ENCODE measurements at regions not wholly inside any gene's neighbourhood (a gene's known extent, or its start where the extent isn't known, plus 50 kb on each side); places are given as distances from the start of the nearest gene placed in this dataset.

DNA sequence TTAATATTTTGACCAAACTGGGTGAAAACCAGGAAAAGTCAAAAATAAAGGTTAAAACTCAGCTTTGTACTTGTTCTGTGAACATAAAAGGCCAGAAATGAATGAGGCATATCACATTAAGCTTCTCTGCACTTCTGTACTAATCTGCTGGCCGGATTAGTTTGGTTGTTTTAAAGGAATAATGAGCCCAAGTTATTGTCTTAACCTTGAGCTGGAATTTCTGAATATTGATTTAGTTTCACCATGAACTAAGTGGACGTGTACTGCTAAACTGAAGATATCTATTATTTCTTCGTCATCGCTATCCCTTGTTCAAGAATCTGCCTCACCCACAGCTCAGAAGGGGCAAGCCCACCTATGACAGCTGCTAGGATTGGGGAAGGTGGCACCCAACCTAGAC lies 101.1 kb upstream of the FRMD4A start:
- no peak overlapping the region for H3K4ac ChIP-seq (ENCODE audit: low read length)
- no peak for DNase-seq (ENCODE audit: low spot score)
- no CpG with 5 or more reads among the region's 4 CpGs for WGBS, 2 donors (ENCODE audit: extremely low coverage in 2 of 2, insufficient read length in 2 of 2, insufficient replicate concordance in 1 of 2)

DNA sequence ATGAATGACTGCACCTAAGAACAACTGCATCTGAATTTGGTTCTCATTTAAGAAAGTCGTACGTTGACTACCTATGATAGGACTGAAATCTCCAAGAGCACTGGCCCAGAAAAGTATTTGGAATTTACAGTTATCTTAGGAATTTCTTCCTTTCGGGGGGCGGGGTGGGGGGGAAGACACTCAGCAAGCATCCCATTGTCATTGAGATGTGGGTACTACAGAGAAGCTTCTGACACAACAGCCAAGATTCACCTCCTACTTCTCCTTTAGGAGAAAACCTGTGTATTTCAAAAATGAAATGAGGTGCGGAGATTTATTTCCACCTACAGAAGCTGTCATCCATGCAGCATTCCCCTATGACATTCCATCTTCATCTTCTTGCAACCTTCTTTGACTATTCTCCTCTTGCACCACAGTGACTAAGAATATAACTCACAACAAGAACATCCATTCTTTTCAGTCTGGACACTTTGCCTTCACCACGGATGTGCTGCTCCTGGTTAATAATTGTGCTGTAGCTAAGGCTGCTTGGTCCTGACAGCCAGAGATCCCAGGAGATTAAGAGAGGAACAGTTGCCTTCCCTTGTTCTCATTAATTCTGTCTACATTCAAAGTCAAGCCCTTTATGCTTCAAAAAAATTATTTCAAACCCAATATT lies 98.4 kb upstream of the FRMD4A start:
- Histone ChIP-seq H2BK120ac (ENCODE audit: low read depth, low read length) (no peak overlapping the region), H2AFZ (ENCODE audit: low read length) (no peak overlapping the region), H3K9me3 (replicated peaks in 1 of 2; ENCODE audit: control insufficient read depth in 2 of 2, insufficient read depth in 1 of 2, low read depth in 1 of 2, low read length in 2 of 2) (no peaks in the 10 kb centered on the region), H3K27ac (replicated peaks; ENCODE audit: low read length) (no peak overlapping the region), H3K79me1 (ENCODE audit: low read depth, low read length) (no peaks in the 10 kb centered on the region), H3K23ac (ENCODE audit: low read depth, low read length, poor library complexity) (no peak overlapping the region), H2BK5ac (ENCODE audit: low read length) (no peak overlapping the region), H2AK5ac (ENCODE audit: low read depth, low read length) (no peak overlapping the region), H2BK15ac (ENCODE audit: low read length) (no peak overlapping the region), H2BK12ac (ENCODE audit: low read length) (no peak overlapping the region), H3K18ac (ENCODE audit: low read length) (no peak overlapping the region), H3K36me3 (replicated peaks in 1 of 2; ENCODE audit: control insufficient read depth in 2 of 2, insufficient read depth in 2 of 2, low read length in 2 of 2) (no peaks in the 10 kb centered on the region), H3K4me2 (ENCODE audit: insufficient read depth, low read length, poor library complexity, severe bottlenecking) (no peak overlapping the region), H3K27me3 (ENCODE audit: control insufficient read depth in 3 of 3, insufficient read depth in 3 of 3, low read depth in 1 of 3, low read length in 3 of 3) (no peaks in the 10 kb centered on the region), H3K4me3 (ENCODE audit: low read length in 2 of 2) (no peak overlapping the region), H3K4ac (ENCODE audit: low read length) (no peak overlapping the region), H4K91ac (ENCODE audit: low read depth, low read length, poor library complexity) (no peak overlapping the region), H3K4me1 (ENCODE audit: control insufficient read depth in 2 of 2, insufficient read depth in 1 of 2, low read depth in 1 of 2, low read length in 2 of 2) (peaks cover 7 to 10% of the 10 kb centered on the region in 2 donors), H3K14ac (ENCODE audit: low read length) (no peak overlapping the region), H3K9ac (ENCODE audit: low read depth, low read length, poor library complexity) (no peak overlapping the region), H4K8ac (ENCODE audit: low read depth, low read length) (no peak overlapping the region)
- DNase-seq (ENCODE audit: low spot score) = no peak
- no CpG with 5 or more reads among the region's 6 CpGs for WGBS, 2 donors (ENCODE audit: extremely low coverage in 2 of 2, insufficient read length in 2 of 2, insufficient replicate concordance in 1 of 2)

More for the DNA sequence above, 101.1 kb upstream of the FRMD4A start:
- Histone ChIP-seq H3K27ac (replicated peaks; ENCODE audit: low read length) (no peak overlapping the region), H4K91ac (ENCODE audit: low read depth, low read length, poor library complexity) (no peak overlapping the region), H2BK12ac (ENCODE audit: low read length) (no peak overlapping the region), H3K9ac (ENCODE audit: low read depth, low read length, poor library complexity) (no peak overlapping the region), H3K27me3 (ENCODE audit: control insufficient read depth in 3 of 3, insufficient read depth in 3 of 3, low read depth in 1 of 3, low read length in 3 of 3) (no peaks in the 10 kb centered on the region), H2BK5ac (ENCODE audit: low read length) (no peak overlapping the region), H3K79me1 (ENCODE audit: low read depth, low read length) (no peaks in the 10 kb centered on the region), H2AK5ac (ENCODE audit: low read depth, low read length) (no peak overlapping the region), H3K23ac (ENCODE audit: low read depth, low read length, poor library complexity) (no peak overlapping the region), H3K4me2 (ENCODE audit: insufficient read depth, low read length, poor library complexity, severe bottlenecking) (no peak overlapping the region), H2AFZ (ENCODE audit: low read length) (no peak overlapping the region), H4K8ac (ENCODE audit: low read depth, low read length) (no peak overlapping the region), H3K18ac (ENCODE audit: low read length) (no peak overlapping the region), H3K9me3 (replicated peaks in 1 of 2; ENCODE audit: control insufficient read depth in 2 of 2, insufficient read depth in 1 of 2, low read depth in 1 of 2, low read length in 2 of 2) (no peaks in the 10 kb centered on the region), H3K14ac (ENCODE audit: low read length) (no peak overlapping the region), H3K4me3 (ENCODE audit: low read length in 2 of 2) (no peak overlapping the region), H3K4me1 (ENCODE audit: control insufficient read depth in 2 of 2, insufficient read depth in 1 of 2, low read depth in 1 of 2, low read length in 2 of 2) (peaks cover 2 to 5% of the 10 kb centered on the region in 2 donors), H2BK15ac (ENCODE audit: low read length) (no peak overlapping the region), H2BK120ac (ENCODE audit: low read depth, low read length) (no peak overlapping the region), H3K36me3 (replicated peaks in 1 of 2; ENCODE audit: control insufficient read depth in 2 of 2, insufficient read depth in 2 of 2, low read length in 2 of 2) (no peaks in the 10 kb centered on the region)

DNA sequence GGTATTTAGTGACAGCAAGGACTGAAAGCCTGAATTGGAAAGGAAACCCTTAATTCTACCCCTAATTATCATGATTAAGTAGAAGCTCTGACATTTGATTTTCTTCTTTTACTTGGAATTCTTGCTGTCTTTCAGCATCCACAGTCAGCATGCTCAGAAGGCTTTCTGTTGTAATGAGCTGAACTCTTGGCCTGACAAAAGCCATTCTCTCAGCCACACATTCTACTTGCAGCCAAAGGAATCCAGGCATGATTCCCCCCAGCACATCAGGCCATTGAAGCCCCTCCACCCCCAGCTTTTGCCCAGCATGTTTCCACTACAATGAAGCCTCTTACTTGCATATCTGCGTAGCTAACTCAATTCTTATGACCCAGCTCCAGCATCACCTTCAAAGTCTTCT lies 94.3 kb upstream of the FRMD4A start:
- no peak overlapping the region for H2AK5ac ChIP-seq (ENCODE audit: low read depth, low read length)
- no peak overlapping the region for H2BK15ac ChIP-seq (ENCODE audit: low read length)
- H3K36me3 ChIP-seq (replicated peaks in 1 of 2; ENCODE audit: control insufficient read depth in 2 of 2, insufficient read depth in 2 of 2, low read length in 2 of 2) = no peaks in the 10 kb centered on the region
- H3K18ac ChIP-seq (ENCODE audit: low read length) = no peak overlapping the region
- H3K4me1 ChIP-seq (ENCODE audit: control insufficient read depth in 2 of 2, insufficient read depth in 1 of 2, low read depth in 1 of 2, low read length in 2 of 2) = peaks cover 7 to 10% of the 10 kb centered on the region in 2 donors
- H3K4ac ChIP-seq (ENCODE audit: low read length) = no peak overlapping the region
- H4K91ac ChIP-seq (ENCODE audit: low read depth, low read length, poor library complexity) = no peak overlapping the region
- peak overlapping the region; percentile 51 for H2AFZ ChIP-seq (ENCODE audit: low read length)
- peak overlapping the region; percentile 19 for H3K4me2 ChIP-seq (ENCODE audit: insufficient read depth, low read length, poor library complexity, severe bottlenecking)
- no peak overlapping the region for H2BK5ac ChIP-seq (ENCODE audit: low read length)
- no peak overlapping the region for H4K8ac ChIP-seq (ENCODE audit: low read depth, low read length)
- no peak overlapping the region for H3K14ac ChIP-seq (ENCODE audit: low read length)
- H3K9me3 ChIP-seq (replicated peaks in 1 of 2; ENCODE audit: control insufficient read depth in 2 of 2, insufficient read depth in 1 of 2, low read depth in 1 of 2, low read length in 2 of 2) = no peaks in the 10 kb centered on the region
- H3K4me3 ChIP-seq (ENCODE audit: low read length in 2 of 2) = no peak overlapping the region
- H3K79me1 ChIP-seq (ENCODE audit: low read depth, low read length) = no peaks in the 10 kb centered on the region
- no peak overlapping the region for H3K9ac ChIP-seq (ENCODE audit: low read depth, low read length, poor library complexity)
- H3K27me3 ChIP-seq (ENCODE audit: control insufficient read depth in 3 of 3, insufficient read depth in 3 of 3, low read depth in 1 of 3, low read length in 3 of 3) = no peaks in the 10 kb centered on the region
- peak; percentile 69 for DNase-seq (ENCODE audit: low spot score)
- WGBS, 2 donors (ENCODE audit: extremely low coverage in 2 of 2, insufficient read length in 2 of 2, insufficient replicate concordance in 1 of 2) = no CpG with 5 or more reads among the region's 1 CpG
- no peak overlapping the region for H2BK12ac ChIP-seq (ENCODE audit: low read length)
- no peak overlapping the region for H2BK120ac ChIP-seq (ENCODE audit: low read depth, low read length)
- H3K23ac ChIP-seq (ENCODE audit: low read depth, low read length, poor library complexity) = no peak overlapping the region
- peak overlapping the region; percentile 90 for H3K27ac ChIP-seq (replicated peaks; ENCODE audit: low read length)

DNA sequence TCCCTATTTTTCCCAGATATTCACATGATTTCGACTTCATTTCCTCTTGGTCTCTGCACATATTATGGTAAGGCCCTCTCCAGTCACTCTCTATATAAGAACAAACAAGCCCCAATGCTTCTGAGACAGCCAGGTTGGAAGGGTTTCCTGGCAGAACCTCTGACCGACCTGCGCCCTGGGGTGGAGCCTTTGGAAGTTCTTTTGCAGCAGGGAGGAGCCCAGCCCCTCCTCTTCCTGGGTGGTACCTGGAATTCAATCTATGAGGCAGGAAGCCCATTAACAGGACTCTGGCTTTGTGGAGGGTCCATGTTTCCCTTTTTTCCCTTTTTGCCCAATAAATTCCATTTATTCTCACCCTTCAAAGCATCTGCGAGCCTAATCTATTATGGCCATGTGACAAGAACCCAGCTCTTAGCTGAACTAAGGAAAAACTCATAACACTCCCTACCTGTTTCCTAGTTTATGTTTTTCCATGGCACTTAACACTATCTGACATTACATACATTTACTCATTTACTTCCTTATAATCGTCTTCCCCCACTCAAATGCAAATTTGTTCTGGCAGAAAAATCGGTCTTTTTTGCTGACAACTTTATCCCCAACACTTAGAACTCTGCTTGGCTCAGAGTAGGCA lies 92.5 kb upstream of the FRMD4A start:
- H3K9me3 ChIP-seq (replicated peaks in 1 of 2; ENCODE audit: control insufficient read depth in 2 of 2, insufficient read depth in 1 of 2, low read depth in 1 of 2, low read length in 2 of 2) = no peaks in the 10 kb centered on the region
- H3K36me3 ChIP-seq (replicated peaks in 1 of 2; ENCODE audit: control insufficient read depth in 2 of 2, insufficient read depth in 2 of 2, low read length in 2 of 2) = no peaks in the 10 kb centered on the region
- no peak overlapping the region for H2BK120ac ChIP-seq (ENCODE audit: low read depth, low read length)
- H3K23ac ChIP-seq (ENCODE audit: low read depth, low read length, poor library complexity) = no peak overlapping the region
- no peak overlapping the region for H3K4me3 ChIP-seq (ENCODE audit: low read length in 2 of 2)
- H3K14ac ChIP-seq (ENCODE audit: low read length) = no peak overlapping the region
- no peaks in the 10 kb centered on the region for H3K27me3 ChIP-seq (ENCODE audit: control insufficient read depth in 3 of 3, insufficient read depth in 3 of 3, low read depth in 1 of 3, low read length in 3 of 3)
- no peak overlapping the region for H2AFZ ChIP-seq (ENCODE audit: low read length)
- no peak overlapping the region for H2AK5ac ChIP-seq (ENCODE audit: low read depth, low read length)
- peaks cover 5% of the 10 kb centered on the region in 2 donors for H3K4me1 ChIP-seq (ENCODE audit: control insufficient read depth in 2 of 2, insufficient read depth in 1 of 2, low read depth in 1 of 2, low read length in 2 of 2)
- H4K8ac ChIP-seq (ENCODE audit: low read depth, low read length) = no peak overlapping the region
- no peaks in the 10 kb centered on the region for H3K79me1 ChIP-seq (ENCODE audit: low read depth, low read length)
- no peak overlapping the region for H3K4ac ChIP-seq (ENCODE audit: low read length)
- H3K18ac ChIP-seq (ENCODE audit: low read length) = no peak overlapping the region
- H3K9ac ChIP-seq (ENCODE audit: low read depth, low read length, poor library complexity) = no peak overlapping the region
- no peak for DNase-seq (ENCODE audit: low spot score)
- H2BK5ac ChIP-seq (ENCODE audit: low read length) = no peak overlapping the region
- no peak overlapping the region for H4K91ac ChIP-seq (ENCODE audit: low read depth, low read length, poor library complexity)
- H3K4me2 ChIP-seq (ENCODE audit: insufficient read depth, low read length, poor library complexity, severe bottlenecking) = no peak overlapping the region
- no peak overlapping the region for H2BK15ac ChIP-seq (ENCODE audit: low read length)
- 100% methylated on average over 1 of the region's 6 CpGs; no CpG with 5 or more reads in 1 of the 2 donors for WGBS, 2 donors (ENCODE audit: extremely low coverage in 2 of 2, insufficient read length in 2 of 2, insufficient replicate concordance in 1 of 2)
- H2BK12ac ChIP-seq (ENCODE audit: low read length) = no peak overlapping the region
- no peak overlapping the region for H3K27ac ChIP-seq (replicated peaks; ENCODE audit: low read length)
